ENCODE measurements at regions not wholly inside any gene's neighbourhood (a gene's known extent, or its start where the extent isn't known, plus 50 kb on each side); places are given as distances from the start of the nearest gene placed in this dataset.

DNA sequence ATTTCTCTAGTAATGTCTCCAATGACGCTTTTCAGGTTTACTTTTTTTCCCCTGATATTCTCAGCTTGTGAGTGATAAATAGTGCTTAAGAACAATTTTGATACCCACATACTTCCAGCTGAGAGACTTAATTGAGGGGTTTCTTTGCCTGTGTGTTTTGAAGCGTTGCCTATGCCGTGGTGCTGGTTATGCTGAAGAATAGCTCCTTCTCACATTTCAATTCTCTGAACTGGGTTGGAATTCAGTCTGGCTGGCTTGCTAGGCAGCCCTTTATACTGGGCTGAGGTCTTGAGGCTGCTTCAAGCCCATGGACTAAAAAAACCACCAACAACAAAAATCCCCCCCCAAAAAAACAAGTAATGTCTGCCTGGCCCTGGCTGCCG, 87.4 kb downstream of the CHST2 start:
- DNase-seq, result no peak

DNA sequence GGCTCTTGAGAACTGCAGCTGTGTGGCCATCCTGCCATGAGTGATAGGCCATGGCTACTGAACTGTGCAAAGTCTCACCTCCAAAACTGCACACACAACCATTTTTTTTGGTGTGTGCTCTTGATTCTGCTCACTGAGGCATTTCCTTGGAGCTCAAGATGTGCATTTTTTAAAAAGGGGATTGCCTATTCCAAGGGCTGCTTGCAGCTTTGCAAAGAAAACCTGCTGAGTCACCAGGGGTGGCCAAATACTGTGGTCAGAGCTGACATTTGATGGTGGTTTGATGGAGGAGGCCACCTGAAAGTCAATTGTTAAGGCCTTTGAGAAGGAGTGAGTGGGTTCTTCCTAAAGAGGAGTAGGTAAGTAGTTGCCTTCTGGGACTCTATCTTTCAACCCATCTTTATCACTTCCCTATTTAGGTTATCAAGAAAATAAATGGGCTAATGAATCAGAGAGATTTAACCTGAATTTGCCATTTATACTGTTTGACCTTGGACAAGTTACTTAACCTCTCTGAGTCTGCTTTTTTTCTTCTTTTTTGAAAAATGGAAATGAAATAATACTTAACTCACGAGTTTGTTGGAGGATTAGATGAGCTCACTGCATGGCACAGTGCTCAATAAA, 87.9 kb downstream of the CHST2 start:
- no peak for DNase-seq

DNA sequence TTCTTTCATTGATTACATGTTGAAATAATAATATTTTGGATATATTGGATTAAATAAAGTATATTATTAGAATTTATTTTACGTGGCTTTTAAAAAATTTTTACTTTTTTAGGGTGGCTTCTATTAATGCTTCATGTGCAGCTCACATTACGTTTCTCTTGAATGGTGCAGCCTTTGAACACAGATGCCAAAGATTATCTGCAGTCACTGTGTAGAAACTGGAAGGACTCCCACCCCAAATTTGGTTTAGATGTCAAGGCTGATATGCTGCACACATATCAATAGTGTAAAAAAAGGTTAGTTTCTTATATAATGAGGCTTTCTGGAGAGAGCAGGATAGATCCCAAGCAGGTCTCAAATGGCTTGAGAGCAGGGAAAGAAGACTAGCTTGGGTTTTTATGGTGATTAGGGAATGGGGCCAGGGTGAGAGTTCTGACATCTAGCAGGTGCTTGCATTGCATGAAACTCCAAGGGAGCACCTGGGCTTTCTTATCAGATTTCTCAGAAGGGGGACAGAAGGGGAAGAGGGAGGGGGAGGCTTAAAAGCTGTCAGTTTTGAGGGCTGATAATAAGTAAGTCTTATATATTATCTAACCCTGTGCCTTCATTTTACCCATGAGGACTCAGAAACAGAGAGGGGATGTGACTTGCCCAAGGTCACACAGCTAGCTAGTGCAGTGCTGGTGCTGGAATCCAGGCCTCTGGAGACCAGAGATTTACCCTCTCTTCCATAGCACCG, 89.6 kb downstream of the CHST2 start:
- no peak for DNase-seq

DNA sequence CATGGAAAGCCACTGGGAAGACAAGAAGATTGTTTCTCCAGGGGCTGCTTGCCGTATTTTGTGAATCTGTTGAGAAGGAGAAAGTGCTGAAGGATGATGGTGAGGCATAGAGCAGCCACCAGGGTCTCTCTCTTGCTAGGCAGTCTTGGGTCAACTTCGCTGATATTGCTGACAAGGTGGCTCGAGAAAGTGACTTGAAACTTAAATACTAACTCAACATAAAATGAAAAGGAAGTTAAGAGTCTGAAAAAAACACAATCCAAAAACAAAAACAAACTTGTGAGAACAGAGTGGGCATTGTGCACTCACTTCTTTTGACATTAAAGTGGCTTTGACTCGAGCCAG, 90.1 kb downstream of the CHST2 start:
- no peak for DNase-seq

DNA sequence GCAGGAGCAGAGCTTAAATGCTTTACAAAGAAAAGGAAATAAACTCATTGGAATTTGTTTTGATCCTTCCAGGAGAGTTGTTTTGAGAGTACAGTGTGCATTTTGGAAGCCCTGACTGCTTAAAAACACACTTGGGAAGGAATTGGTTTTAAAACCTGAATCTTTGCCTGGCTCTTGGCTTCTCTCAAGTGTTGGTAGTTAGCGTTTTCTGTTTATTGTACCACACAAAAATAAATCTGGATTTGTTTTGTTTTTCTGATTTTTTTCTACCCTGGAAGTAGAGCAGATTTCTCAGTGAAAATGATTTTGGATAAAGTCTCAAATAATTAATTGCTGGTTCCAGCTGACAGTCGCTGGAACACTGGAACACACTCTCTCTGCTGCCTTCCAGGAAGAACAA, 90.6 kb downstream of the CHST2 start:
- DNase-seq, result no peak

DNA sequence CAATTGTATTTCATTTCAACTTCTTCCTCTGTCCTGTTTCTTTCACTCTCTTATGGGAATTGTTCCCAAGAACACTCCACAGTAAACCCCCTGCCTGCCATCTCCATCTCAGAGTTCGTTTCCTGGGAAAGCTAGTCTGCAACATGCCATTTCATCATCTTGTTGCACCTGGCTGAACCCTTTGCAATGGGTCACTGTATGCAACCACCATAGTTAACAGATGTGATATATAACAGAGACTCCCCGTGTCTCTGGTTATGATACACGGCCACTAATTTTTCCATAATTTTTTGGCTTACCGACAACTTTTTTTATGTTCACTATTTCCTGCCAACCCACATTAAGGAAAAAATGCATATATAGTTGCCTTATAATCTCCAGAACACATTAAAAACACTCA, 95.5 kb downstream of the CHST2 start:
- DNase-seq, result no peak

All from anterior cingulate cortex (tissue), 58 donors.